ENCODE measurements at regions not wholly inside any gene's neighbourhood (a gene's known extent, or its start where the extent isn't known, plus 50 kb on each side); places are given as distances from the start of the nearest gene placed in this dataset.

DNA sequence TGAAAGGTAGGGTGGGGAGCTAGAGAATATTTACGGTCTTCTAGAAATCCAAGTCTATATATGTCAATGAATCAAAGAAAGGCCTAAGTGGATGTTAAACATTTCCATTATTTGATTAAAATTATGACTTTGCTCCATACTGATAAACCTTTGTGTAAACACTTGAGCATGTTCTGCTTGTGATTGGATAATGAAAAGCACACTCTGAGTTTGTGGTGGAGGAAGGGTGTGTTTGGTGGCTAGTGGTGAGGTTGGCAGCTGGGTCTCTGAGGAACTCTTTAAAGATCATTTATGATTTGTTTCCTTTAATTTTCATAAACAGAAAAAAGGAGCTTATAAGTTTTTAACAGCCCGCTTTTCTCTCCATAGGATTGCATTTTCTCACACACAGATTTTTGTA, 84.7 kb downstream of the RFPL4B start:
- TF ChIP-seq, protein P1, sequence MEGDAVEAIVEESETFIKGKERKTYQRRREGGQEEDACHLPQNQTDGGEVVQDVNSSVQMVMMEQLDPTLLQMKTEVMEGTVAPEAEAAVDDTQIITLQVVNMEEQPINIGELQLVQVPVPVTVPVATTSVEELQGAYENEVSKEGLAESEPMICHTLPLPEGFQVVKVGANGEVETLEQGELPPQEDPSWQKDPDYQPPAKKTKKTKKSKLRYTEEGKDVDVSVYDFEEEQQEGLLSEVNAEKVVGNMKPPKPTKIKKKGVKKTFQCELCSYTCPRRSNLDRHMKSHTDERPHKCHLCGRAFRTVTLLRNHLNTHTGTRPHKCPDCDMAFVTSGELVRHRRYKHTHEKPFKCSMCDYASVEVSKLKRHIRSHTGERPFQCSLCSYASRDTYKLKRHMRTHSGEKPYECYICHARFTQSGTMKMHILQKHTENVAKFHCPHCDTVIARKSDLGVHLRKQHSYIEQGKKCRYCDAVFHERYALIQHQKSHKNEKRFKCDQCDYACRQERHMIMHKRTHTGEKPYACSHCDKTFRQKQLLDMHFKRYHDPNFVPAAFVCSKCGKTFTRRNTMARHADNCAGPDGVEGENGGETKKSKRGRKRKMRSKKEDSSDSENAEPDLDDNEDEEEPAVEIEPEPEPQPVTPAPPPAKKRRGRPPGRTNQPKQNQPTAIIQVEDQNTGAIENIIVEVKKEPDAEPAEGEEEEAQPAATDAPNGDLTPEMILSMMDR (IDR thresholded peaks at IDR 0.05; ENCODE audit: insufficient read depth, low read depth, low read length): no peak
- no peak for TF ChIP-seq EZH2 (IDR thresholded peaks at IDR 0.05; ENCODE audit: insufficient read depth, low read length)
